Smooth muscle cell (in vitro differentiated cells): ENCODE measurements at regions not wholly inside any gene's neighbourhood (a gene's known extent, or its start where the extent isn't known, plus 50 kb on each side); places are given as distances from the start of the nearest gene placed in this dataset.

ENCODE experiments used
- DNase-seq: peaks from one replicate; lab custom pipeline; 2025; ENCODE audit not compliant: unreplicated experiment; lab: John Stamatoyannopoulos, UW
- H2AFZ ChIP-seq: fragments of 200-600 bp; sonication (generic); 2 replicates; pipeline ENCODE4 v1.6.0; 2016; ENCODE audit warnings: antibody characterized with exemption, low read depth, mild to moderate bottlenecking
- H3F3A ChIP-seq: fragments of 200-600 bp; sonication (generic); 2 replicates; pipeline ENCODE4 v1.6.0; 2017; ENCODE audit warnings: antibody characterized with exemption, low read depth
- H3K27ac ChIP-seq: fragments of 200-600 bp; sonication (generic); 2 replicates; pipeline ENCODE4 v1.5.1; 2016; ENCODE audit warnings: low read depth, mild to moderate bottlenecking
- H3K27me3 ChIP-seq: fragments of 200-600 bp; sonication (generic); 2 replicates; pipeline ENCODE4 v1.6.1; 2016; ENCODE audit warnings: low read depth, mild to moderate bottlenecking
- H3K36me3 ChIP-seq: fragments of 200-600 bp; sonication (generic); 2 replicates; pipeline ENCODE4 v1.5.1; 2016; ENCODE audit warnings: low read depth
- H3K4me1 ChIP-seq: fragments of 200-600 bp; sonication (generic); 2 replicates; pipeline ENCODE4 v1.5.1; 2016; ENCODE audit warnings: low read depth
- H3K4me2 ChIP-seq: fragments of 200-600 bp; sonication (generic); 2 replicates; pipeline ENCODE4 v1.6.0; 2016; ENCODE audit warnings: mild to moderate bottlenecking
- H3K4me3 ChIP-seq: fragments of 200-600 bp; sonication (generic); 2 replicates; pipeline ENCODE4 v1.5.1; 2016; ENCODE audit warnings: mild to moderate bottlenecking
- H3K79me2 ChIP-seq: fragments of 200-600 bp; sonication (generic); 2 replicates; pipeline ENCODE4 v1.6.0; 2016; ENCODE audit warnings: low read depth, mild to moderate bottlenecking
- H3K9ac ChIP-seq: fragments of 200-600 bp; sonication (generic); 2 replicates; pipeline ENCODE4 v1.6.0; 2016; ENCODE audit warnings: low read depth
- H3K9me3 ChIP-seq: fragments of 200-600 bp; sonication (generic); replicated peaks from 2 replicates; pipeline ENCODE4 v1.5.1; 2016; ENCODE audit warnings: low read depth
- H4K20me1 ChIP-seq: fragments of 200-600 bp; sonication (generic); 2 replicates; pipeline ENCODE4 v1.6.0; 2016; ENCODE audit warnings: low read depth
- CTCF ChIP-seq: fragments of 200-600 bp; sonication (generic); IDR thresholded peaks from 2 replicates; pipeline ENCODE4 v1.5.1; 2017; ENCODE audit warnings: borderline replicate concordance, mild to moderate bottlenecking, antibody characterized with exemption; ENCODE audit not compliant: insufficient read depth, poor library complexity, severe bottlenecking
- WGBS: methylation state at CpG from one replicate; pipeline ENCODE4 v1.1.7; 2016; ENCODE audit warnings: low lambda C conversion rate; 5-methylcytosine and 5-hydroxymethylcytosine counted together

DNA sequence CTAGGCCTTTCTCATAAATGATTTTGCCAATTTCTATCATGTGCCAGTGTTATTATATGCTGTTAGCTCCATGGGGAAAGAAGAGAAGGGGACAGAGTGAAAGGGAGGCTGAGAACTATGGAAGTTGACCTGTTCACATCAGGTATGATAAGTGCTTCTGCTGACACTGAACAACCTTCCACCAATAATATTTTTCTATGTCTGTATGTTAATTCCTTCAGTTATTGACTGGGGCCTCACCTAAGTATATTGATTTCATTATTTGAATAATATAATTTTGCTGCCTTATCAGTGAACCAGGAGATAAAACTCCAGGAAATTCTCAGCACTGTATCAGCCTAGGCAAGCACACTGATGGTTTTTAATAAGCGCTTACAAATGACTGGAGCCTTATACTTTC lies 262.8 kb downstream of the SNCA start:
- H3K36me3 ChIP-seq: no peaks in the 10 kb centered on the region
- H3K79me2 ChIP-seq: no peaks in the 10 kb centered on the region
- no peak for DNase-seq
- H3K4me2 ChIP-seq: no peak overlapping the region
- no peak overlapping the region for H3K4me3 ChIP-seq
- 100% methylated on average over 1 of the region's 1 CpG for WGBS
- no peaks in the 10 kb centered on the region for H3K9me3 ChIP-seq
- H3K9ac ChIP-seq: no peak overlapping the region
- H2AFZ ChIP-seq: no peak overlapping the region
- no peaks in the 10 kb centered on the region for H3K27me3 ChIP-seq
- no peaks in the 10 kb centered on the region for H4K20me1 ChIP-seq
- H3K4me1 ChIP-seq: no peaks in the 10 kb centered on the region
- no peak overlapping the region for H3K27ac ChIP-seq
- TF ChIP-seq CTCF: no peak
- no peaks in the 10 kb centered on the region for H3F3A ChIP-seq

DNA sequence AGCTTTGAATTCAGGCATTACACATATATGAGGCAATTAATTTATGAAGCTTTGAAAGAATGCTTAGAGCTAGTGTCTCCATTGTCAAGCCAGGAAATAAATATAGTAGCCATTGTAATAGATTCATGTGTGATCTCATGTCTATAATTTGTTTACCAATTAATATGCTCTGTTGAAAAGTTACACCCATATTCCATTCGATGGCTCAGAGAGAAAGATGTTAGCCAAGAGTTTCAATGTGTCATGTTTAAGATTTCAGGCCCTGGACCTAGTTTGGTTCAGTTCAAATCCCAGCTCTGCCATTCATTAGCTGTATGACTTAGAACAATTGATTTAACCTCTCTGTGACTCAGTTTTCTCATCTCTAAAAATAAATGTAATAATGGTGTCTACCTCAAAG lies 263.3 kb downstream of the SNCA start:
- 85% methylated on average over 1 of the region's 1 CpG for WGBS
- H3F3A ChIP-seq: no peaks in the 10 kb centered on the region
- no peak overlapping the region for H3K4me2 ChIP-seq
- H3K27ac ChIP-seq: no peak overlapping the region
- H2AFZ ChIP-seq: no peak overlapping the region
- no peaks in the 10 kb centered on the region for H3K27me3 ChIP-seq
- H3K4me3 ChIP-seq: no peak overlapping the region
- no peak for TF ChIP-seq CTCF
- no peaks in the 10 kb centered on the region for H3K36me3 ChIP-seq
- no peak for DNase-seq
- no peak overlapping the region for H3K9ac ChIP-seq
- H3K79me2 ChIP-seq: no peaks in the 10 kb centered on the region
- H3K9me3 ChIP-seq: no peaks in the 10 kb centered on the region
- no peaks in the 10 kb centered on the region for H4K20me1 ChIP-seq
- H3K4me1 ChIP-seq: no peaks in the 10 kb centered on the region

DNA sequence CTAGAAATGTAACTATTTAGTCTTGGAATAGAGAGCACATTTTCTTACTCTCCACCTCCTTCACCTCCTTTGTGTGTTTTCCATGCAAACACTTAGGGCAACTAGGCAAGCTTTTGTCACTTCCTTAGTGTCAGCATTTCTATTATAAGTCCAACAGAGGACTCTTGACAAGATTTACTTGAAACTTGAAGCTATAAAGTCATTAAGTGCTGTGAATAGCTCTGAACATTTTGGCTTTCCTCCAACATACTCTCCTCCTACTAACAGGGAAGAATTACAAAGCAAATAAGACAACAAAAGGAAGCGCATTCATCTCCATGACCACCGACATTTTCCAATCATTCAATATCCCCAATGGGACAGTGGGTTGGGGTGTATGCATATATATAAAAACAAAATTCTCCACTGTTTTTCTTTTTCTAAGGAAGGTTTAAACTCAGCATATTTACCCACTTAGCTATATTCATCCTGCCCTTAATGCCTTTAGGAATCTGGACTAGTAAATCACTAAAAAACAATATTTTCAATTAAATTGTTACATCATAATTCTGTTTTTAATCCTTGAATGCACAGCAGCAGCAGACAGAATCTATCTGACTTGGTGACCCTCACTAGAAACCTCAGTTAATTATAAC lies 264.6 kb downstream of the SNCA start:
- no peaks in the 10 kb centered on the region for H4K20me1 ChIP-seq
- DNase-seq: no peak
- H3K9me3 ChIP-seq: no peaks in the 10 kb centered on the region
- no peaks in the 10 kb centered on the region for H3K36me3 ChIP-seq
- H3K4me2 ChIP-seq: no peak overlapping the region
- no peak for TF ChIP-seq CTCF
- H3K4me1 ChIP-seq: no peaks in the 10 kb centered on the region
- no peaks in the 10 kb centered on the region for H3F3A ChIP-seq
- no peak overlapping the region for H3K4me3 ChIP-seq
- H3K9ac ChIP-seq: no peak overlapping the region
- no peak overlapping the region for H3K27ac ChIP-seq
- H3K27me3 ChIP-seq: no peaks in the 10 kb centered on the region
- no peak overlapping the region for H2AFZ ChIP-seq
- H3K79me2 ChIP-seq: no peaks in the 10 kb centered on the region
- 94% methylated on average over 2 of the region's 2 CpGs for WGBS

DNA sequence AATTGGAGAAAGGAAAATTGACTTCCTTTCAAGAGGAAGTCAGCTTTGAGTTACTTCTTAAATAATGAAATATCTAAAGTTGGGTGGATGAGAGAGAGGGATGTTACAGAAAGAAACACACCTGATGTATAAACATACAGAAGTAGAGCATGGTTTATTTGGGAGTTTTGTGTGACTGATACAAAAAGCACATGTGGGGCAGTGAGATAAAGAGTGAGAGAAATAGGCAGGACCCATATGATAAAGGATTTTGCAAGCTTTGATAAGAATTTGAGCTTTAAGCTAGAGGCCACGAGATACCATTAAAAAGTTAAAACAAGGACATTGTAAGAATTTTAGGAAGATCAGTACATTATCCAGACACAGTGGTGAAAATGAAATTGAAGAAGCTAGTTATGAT lies 263.3 kb upstream of the GPRIN3 start:
- Histone ChIP-seq H3K4me2 (no peak overlapping the region), H4K20me1 (no peaks in the 10 kb centered on the region), H3K9ac (no peak overlapping the region), H3K36me3 (no peaks in the 10 kb centered on the region), H3K27ac (no peak overlapping the region), H3F3A (no peaks in the 10 kb centered on the region), H2AFZ (no peak overlapping the region), H3K4me3 (no peak overlapping the region), H3K79me2 (no peaks in the 10 kb centered on the region), H3K4me1 (no peaks in the 10 kb centered on the region), H3K27me3 (no peaks in the 10 kb centered on the region), H3K9me3 (no peaks in the 10 kb centered on the region)
- 35% methylated on average over 1 of the region's 1 CpG for WGBS
- TF ChIP-seq CTCF: no peak
- DNase-seq: no peak
